HG02840 (cell line): ENCODE measurements at regions not wholly inside any gene's neighbourhood (a gene's known extent, or its start where the extent isn't known, plus 50 kb on each side); places are given as distances from the start of the nearest gene placed in this dataset.
"Not testable (repeated sequence)": the region's sequence is repeated elsewhere in the genome, so short reads cannot be mapped to it uniquely, and the experiment has no call there.

Experiments
- ATAC-seq: cut with Tn5 transposase; IDR thresholded peaks from one replicate; pipeline ENCODE4 v1.9.1; 2021; ENCODE audit warnings: mild to moderate bottlenecking, moderate library complexity, moderate number of reproducible peaks; ENCODE audit not compliant: unreplicated experiment, low FRiP score

DNA sequence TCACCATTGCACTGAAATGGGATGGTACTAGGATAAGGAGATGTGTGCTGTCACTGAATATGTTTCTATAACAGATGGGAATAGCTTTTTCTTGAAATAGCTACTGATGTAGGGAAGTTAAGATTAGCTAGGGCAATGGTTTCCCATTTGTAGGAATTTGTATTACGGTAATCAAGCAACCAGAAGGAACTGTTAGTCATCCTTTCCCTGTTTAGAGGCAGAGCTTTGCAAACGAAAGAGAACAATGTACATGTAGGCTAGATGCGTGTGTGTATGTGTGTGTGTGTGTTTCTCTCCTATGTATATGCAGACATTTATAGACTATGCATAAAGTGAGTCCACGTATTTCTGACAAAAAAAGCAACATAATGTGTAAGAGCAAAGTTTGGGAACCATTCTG, 171.9 kb upstream of the GRIA1 start:
- ATAC-seq, result no peak

DNA sequence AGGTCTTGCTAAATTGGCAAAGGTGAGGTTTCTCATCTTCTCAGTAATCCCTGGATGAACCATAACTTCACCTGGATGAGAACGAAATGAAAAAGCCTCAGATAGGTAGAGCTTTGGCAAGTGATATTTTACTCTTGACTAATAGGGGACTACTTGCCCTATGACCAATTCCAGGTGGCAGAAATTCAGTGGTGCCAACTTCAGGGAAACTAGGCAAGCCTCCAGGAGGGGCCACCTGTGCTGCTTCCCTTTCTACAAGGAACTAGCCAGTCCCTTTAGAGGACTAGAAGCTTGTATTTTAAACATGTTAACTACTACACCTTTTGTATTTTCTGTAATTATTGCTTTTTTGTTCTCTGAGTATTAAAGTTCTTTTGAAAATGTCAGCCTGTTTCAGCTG, 169.0 kb upstream of the GRIA1 start:
- no peak for ATAC-seq

DNA sequence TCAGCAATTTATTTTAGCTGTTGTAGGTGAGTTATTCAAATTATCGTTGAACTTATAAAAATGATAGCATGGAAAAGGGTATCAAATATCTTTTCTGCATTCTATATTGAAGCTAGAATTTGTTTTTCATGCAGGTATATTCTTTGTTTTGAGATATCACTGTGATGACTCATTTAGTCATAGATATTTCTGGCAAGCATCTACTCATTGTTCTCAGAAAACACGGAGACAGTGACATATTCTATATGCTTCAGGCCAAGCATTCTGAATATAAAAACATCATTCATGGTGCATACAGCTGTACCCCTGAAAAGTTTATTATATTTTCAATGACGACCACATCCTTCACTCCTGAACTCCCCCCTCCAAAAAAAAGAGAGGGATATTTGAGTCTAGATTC, 150.3 kb upstream of the GRIA1 start:
- ATAC-seq, result no peak

DNA sequence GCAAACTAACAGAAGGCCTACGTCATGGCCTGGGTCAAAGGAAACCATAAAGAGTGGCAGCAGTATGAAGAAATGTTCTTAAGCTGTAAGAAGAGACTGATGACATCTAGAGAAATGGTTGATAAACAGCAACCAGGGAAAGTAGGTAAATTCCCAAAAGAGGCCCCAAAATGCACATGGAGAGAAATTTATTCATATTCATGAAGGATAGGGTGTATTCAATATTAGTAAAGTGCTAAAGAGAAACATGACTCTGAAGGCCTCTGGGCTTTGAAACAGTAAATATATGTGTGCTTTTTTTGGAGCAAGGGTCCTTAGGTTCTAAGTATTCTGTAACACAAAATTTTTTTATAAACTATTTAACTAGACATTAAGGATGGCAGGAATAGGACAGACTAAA, 149.7 kb upstream of the GRIA1 start:
- no peak for ATAC-seq

DNA sequence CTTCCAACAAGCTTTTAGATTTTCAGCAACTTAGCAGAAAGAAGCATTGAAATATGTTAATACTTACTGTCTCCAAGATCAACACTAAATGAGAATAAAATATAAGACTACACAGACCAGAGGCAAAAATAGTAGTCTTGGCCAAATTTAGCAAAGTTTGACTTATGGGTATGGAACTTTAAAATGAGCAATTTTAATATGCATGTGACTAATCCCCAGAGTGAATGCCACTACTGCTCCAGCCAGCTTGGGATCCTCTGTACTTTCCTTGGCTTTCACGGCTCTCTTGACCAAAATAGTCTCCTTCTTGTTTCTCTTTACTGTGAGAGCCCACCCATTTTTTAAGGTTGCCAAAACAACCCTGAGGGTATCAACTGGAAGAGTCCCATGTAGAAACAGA, 148.0 kb upstream of the GRIA1 start:
- no peak for ATAC-seq

DNA sequence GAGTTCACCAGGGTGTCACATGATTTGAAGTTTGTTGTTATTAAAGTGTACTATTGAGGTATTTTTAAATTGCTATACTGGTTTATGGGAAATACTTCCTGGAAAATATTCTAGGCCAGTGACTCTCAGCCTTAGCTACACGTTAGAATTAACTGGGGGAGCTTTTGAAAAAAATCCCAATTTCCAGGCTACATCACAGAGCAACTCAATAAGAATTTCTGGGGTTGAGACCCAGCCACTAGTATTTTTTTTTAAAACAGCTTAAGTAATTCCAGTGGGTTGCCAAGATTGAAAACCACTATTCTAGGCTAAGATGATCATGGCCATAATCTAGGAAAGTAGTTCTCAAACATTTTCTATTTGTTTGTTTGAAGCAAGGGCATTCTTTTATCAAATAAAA, 142.9 kb upstream of the GRIA1 start:
- ATAC-seq, result no peak

DNA sequence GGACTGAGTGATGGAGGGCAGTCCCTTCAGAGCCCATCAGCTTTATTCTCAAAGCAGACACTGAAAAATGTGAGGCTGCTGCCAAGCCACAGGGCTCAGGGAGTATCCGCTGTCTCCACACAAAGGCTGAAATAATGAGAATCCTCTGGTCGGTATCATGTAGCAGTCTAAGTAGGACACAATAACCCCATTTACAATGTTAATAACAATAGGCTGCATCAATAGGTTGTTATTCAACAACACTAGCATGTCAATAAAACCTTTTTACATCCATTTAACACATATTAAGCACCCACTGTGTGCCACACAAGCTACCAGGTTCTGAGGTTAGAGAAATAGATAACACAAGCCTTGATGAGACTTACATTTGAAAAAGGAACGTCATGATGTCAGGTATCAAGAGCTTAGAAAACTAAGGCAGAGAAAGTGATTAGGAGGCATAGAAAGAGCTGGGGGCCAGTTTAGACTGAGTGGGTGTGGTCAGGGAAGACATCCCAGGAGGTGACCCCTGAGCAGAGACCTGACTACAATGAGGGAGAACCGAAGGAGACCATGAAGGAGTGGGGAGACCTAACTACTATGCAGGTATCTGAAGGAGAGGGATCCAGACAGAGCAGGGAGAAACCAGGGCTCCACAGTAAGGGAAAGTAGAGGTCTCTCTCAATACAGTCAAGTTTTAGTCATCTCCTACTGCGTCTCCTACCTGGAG, 140.1 kb upstream of the GRIA1 start:
- no peak for ATAC-seq

DNA sequence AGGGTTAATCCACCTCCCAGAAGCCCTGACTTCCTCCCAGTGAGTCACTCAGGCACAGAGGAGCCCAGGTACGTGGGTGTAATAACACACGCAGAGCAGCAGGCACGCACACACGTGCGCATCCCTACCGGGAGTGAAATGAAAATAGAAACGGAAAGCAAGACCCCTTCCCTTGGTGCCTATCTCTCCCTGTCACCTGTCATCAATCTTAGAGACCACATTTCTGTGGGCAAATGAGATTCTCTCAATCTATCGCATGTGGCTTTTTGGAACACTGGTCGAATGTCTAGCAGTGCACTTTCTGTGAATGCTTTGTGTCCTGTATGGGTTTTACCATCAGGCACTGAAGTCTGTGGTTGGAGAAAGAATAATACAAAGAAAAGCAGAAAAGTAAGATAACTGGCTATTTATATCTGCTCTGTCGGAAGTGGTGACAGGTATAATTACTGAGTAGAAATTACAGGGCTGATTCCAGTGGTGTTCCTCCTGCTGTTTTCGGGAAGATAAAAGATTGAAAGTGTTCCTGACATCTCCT, 137.7 kb upstream of the GRIA1 start:
- peak; percentile 78 for ATAC-seq

DNA sequence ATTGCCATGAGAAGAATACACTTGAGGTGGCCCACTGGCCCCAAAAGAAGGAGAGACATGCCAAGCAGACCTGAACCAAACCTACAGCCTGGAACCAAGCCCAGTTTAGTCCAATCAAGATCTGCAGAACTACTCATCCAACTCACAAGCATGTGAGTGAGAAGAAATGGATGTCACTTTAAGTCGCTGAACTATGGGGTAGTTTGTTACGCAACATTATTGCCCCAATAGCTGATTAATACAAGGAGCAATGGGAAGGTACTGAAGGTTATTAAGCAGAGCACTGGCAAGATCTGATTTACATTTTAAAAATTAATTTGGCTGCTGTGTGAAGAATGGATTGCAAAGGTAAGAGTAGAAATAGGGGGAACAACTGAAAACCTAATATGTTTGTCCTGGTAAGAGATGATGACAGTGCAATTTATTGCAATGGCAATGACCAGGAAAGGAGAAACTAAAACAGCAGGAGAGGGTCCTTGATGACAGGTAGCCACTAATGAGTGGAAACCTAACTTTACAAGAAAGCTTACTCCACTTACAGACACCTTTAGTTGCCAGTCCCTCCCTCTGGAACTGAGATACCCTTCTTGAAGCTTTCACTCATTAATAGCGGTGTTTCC, 132.9 kb upstream of the GRIA1 start:
- no peak for ATAC-seq

DNA sequence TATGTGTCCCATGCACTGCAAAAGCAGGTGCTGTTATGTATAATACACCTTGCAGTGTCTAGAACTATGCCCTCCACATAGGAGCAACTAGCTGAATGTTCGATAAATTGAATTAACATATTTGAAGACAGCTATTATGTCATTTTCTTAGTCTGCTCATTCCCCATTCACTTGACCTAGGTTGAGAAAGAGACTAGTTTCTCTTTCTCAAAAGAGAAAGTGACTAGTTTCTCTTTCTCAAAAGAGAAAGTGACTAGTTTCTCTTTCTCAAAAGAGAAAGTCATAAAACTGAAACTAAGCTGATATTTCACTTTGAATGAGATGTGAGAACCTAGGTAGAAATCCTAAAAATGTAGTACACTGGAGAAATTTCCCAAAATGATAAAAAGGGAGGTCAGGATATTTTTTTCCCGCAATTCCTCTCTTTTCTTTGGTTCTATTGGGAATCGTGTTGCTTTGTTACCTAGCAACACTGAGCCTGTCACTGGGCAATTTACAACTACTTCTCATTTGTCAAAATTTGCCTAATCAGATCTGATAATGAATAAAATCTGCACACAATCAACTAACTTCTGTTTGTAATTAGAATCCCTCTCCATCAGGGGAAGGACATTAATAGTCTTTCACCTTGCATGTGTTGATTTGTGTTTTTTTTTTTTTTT, 132.0 kb upstream of the GRIA1 start:
- peak; percentile 78 for ATAC-seq

DNA sequence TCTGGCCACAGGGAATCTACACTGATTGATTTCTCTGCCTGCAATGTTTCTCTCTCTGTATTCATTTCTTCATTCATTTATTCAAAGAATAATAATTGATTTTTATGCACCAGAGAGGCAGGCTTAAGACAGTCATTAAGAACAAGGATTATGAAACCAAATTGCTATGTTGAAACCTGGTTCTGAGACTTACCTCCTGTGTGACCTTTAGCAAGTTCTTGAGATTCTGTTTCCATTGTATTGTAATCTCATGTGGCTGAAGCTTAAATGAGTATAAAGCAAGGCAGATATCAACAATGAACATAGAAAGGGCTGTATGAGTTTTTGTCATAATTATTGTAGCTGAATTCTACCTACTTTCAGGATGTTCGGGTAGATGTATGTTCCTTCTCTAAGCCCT, 129.6 kb upstream of the GRIA1 start:
- ATAC-seq, result no peak

DNA sequence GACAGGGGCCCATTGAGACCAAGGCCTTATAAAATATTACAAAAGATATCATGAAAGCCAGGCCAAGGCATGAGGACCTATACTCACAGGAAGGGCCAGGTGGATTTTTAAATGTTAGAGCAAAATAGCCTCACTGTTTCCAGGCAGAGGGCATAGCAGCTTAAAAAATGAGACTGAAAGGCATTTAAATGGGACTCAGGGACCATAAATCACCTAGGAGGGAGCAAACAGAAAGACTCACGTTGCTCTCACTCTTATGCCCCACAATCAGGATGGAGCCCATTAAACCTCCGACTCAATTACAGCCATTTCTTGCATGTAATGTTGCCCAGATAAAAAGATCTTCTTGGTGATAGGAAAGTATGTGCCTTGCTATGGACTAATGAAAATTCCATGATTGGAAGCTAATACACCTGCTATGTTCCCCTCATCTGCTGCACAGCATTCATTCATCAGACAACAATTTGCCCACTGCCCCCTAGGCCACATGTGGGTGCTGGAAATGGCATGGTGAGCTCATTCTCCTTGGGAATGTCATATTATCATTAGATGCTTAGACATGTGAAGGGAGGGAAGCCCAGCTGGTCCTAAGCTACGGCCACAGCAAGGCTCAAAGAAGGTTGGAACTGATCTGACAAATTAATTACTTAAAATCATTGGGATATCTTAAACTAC, 128.6 kb upstream of the GRIA1 start:
- no peak for ATAC-seq

DNA sequence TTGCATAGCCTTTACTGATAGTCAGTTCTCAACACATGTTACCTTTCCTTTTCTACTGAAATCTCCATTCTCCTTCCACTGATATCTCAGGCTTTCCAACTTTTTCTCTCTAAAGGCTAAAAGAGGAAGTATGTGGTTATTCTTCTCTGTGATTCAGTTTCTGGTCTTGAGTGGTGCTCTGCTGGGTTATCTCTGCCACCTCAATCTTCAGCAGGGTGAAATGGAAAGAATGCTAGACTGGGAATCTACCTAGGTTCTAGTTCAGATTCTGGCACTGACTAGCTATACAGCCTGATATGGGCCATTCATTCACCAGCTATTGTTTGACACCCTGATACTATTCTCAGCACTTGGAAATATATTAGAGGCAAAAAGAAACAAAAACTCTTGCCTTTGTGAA, 124.9 kb upstream of the GRIA1 start:
- no peak for ATAC-seq

DNA sequence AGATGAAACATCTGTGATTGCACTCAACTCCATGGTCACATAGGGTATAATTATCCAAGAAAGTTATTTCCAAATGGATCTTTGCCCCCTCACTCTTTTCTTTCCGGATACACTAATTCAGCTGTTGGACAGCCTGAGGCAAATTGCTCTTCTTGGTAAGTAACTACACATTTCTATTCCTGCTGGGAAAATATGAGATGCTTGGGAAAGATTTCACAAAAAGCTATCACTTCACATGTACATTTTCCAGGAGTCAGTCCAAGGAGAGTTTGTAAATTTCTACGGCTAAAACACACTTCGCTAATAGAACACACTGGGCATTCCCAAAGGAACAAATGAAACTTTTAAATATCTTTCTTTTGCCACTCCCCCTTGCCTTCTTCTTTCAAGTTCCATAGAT, 123.0 kb upstream of the GRIA1 start:
- no peak for ATAC-seq

DNA sequence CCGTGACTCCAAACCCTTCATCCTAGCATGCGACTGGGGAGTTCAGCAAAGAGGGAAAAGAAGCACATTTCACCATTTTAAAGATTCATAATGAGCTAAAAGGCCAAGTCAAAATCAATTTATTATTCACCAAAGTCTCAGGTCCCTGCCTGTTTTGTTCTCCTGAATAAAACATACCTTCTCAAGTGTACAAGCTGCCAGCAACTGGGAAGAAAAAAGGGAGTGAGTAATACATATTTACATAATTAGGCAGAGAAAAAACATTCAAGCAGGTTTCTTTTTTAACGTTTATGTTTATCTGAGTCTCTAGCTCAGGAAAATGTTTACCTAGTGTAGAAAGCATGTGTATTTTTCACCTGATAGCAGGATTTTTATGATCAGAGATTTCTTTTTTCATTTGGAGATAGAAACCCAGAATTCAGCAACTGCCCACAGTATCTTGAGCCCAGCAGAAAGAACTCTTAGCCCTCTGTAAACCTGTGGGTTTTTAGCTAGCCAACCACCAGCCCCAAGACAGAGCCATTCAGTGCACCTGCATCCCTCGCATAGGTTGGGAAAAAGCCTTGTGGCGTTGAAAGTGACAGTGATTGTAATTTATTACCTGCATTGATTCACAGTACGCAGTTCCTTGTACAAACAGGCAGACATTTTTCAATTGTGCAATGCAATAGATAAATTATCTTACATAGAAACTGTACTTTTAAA, 117.9 kb upstream of the GRIA1 start:
- no peak for ATAC-seq

DNA sequence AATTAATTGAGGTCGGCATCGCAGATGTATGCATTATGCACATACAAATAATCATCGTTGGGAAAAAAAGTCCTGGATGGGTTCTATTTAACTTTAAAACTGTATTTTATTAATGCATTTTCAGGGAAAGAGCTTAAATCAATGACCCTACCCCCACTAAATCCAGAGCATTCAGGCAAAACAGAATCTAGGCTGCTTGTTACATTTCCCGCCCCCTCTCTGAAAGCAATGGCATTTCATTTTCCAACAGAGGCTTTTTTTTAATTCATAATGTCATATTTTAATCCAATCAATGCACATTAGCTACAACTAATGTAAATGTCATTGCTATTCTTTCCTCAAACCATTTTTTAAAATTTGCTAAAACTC, 117.4 kb upstream of the GRIA1 start:
- no peak for ATAC-seq

DNA sequence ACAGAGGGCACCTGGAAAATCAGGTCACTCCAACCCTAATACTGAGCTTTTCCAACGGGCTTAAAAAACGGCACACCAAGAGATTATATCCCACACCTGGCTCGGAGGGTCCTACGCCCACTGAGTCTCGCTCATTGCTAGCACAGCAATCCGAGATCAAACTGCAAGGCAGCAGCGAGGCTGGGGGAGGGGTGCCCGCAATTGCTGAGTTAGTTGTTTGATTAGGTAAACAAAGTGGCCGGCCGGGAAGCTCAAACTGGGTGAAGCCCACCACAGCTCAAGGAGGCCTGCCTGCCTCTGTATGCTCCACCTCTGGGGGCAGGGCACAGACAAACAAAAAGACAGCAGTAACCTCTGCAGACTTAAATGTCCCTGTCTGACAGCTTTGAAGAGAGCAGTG, 108.8 kb upstream of the GRIA1 start:
- not testable (repeated sequence) for ATAC-seq

DNA sequence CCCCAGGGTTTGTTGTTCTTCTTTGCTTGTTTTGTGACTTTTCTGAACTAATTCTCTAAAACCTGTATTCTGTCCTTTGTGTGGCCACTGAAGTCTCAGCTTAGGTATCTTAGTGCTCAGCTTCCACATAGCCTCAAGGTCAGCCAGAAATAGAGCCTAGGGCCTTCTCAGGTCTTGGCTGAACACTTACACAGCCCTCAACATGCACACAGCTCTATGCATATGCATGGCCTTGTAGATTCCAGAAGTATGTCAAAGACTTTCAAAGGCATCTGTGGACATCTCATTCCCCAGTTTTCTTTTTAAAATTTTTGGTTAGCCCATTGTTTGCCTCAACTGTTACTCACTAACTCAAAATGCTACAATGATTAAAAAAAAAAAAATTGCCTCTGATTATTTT, 99.9 kb upstream of the GRIA1 start:
- ATAC-seq, result no peak

DNA sequence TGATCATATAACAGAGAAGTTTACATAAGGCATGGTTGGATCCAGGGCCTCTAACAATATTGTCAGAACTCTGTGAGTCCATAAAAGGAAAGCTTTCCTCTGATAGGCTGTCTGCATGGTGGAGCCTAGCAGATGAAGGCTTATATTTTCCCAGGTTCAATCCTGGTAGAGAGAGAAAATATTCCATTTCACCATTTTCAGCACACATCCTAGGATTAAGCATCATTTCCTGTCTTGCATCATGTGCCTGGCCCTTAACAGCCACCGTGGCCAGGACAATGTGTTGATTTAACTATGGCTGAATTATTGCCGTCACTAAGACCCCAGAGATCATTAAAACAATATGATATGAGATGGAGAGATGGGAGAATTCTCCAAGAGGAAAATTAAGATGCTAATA, 90.9 kb upstream of the GRIA1 start:
- no peak for ATAC-seq

DNA sequence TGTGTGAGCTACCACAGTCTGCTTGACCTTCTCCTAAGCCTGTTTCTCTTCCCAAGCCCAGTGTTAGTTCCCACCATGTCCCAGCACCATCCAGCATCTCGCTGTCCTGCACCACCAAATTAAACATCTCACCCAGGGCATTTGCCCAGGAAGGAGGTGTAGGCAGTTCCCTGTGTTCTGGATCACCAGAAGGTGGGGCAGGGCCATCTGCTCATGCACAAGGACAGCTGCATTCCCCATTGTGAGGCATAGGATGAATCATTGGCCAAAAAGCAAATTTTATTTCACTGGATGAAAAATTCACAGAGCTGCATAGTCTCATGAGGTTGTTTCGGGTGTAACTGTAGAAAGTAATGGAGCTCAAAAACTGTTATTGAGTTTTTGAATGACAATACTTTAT, 89.5 kb upstream of the GRIA1 start:
- no peak for ATAC-seq

DNA sequence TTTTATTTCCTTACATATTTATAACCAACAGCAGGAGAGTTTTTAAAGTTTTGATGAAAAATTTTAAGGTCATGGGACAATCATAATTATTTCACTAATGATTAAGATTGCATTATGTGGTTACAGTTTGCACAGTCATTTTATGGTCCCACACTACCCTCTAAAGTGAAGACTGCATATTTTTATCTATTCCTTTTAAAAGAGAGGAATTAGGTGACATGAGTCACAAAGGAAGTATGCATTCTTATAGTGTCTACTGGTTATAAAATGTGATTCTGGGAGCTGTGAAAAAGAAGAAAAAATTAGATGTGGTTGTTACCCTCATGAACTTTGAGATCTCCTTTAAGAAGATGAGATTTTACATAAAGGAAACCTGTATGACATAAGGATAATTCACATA, 87.9 kb upstream of the GRIA1 start:
- no peak for ATAC-seq
